DND-41 (cell line): ENCODE measurements at regions not wholly inside any gene's neighbourhood (a gene's known extent, or its start where the extent isn't known, plus 50 kb on each side); places are given as distances from the start of the nearest gene placed in this dataset.

Experiments used
- EZH2 ChIP-seq: IDR thresholded peaks from 3 replicates; pipeline ENCODE4 v1.6.1; 2012; ENCODE audit warnings: borderline replicate concordance, low read depth, mild to moderate bottlenecking, moderate library complexity, low read length, inconsistent platforms; ENCODE audit not compliant: severe bottlenecking
- TF ChIP-seq, protein P1 (sequence below): IDR thresholded peaks from 2 replicates; pipeline ENCODE4 v1.5.1; 2012; ENCODE audit warnings: borderline replicate concordance, low read length, moderate library complexity, mild to moderate bottlenecking; ENCODE audit not compliant: poor library complexity, severe bottlenecking; ENCODE audit errors: extremely low read depth

- TF ChIP-seq, protein P1, sequence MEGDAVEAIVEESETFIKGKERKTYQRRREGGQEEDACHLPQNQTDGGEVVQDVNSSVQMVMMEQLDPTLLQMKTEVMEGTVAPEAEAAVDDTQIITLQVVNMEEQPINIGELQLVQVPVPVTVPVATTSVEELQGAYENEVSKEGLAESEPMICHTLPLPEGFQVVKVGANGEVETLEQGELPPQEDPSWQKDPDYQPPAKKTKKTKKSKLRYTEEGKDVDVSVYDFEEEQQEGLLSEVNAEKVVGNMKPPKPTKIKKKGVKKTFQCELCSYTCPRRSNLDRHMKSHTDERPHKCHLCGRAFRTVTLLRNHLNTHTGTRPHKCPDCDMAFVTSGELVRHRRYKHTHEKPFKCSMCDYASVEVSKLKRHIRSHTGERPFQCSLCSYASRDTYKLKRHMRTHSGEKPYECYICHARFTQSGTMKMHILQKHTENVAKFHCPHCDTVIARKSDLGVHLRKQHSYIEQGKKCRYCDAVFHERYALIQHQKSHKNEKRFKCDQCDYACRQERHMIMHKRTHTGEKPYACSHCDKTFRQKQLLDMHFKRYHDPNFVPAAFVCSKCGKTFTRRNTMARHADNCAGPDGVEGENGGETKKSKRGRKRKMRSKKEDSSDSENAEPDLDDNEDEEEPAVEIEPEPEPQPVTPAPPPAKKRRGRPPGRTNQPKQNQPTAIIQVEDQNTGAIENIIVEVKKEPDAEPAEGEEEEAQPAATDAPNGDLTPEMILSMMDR: no peak
- TF ChIP-seq EZH2: no peak
Measured at GRCh38 chr12:113586461-113586860, 114.8 kb upstream of the LHX5 start.
